GM23338 (cell line): ENCODE measurements at regions not wholly inside any gene's neighbourhood (a gene's known extent, or its start where the extent isn't known, plus 50 kb on each side); places are given as distances from the start of the nearest gene placed in this dataset.

Experiments used
- CREB1 ChIP-seq: fragments of 250-450 bp; sonication (Bioruptor Pico); IDR thresholded peaks from 2 replicates; pipeline ENCODE4 v1.5.0; 2020; ENCODE audit warnings: low read depth, mild to moderate bottlenecking, moderate library complexity
- EZH2phosphoT487 ChIP-seq: fragments of 200-600 bp; sonication (generic); IDR thresholded peaks from one replicate; pipeline ENCODE4 v1.8.1; 2018; ENCODE audit warnings: antibody characterized with exemption; ENCODE audit not compliant: unreplicated experiment
- NANOG ChIP-seq: IDR thresholded peaks from 2 replicates; pipeline ENCODE4 v1.6.1; 2016; ENCODE audit warnings: antibody characterized with exemption, borderline replicate concordance
- POLR2AphosphoS5 ChIP-seq: IDR thresholded peaks from 2 replicates; pipeline ENCODE4 v1.6.1; 2016; ENCODE audit warnings: antibody characterized with exemption, low read depth
- ZNF114 ChIP-seq: fragments of 250-450 bp; sonication (Bioruptor Pico); IDR thresholded peaks from 2 replicates; pipeline ENCODE4 v1.5.0; 2020; ENCODE audit warnings: mild to moderate bottlenecking, moderate library complexity
- TF ChIP-seq, protein P1 (sequence below), 2 experiments: fragments of 200-600 bp in 1 of 2; sonication (generic) in 1 of 2; conservative IDR thresholded peaks; 2 replicates each; pipeline versions ENCODE4 v1.5.1 to v1.6.1; 2016 to 2017; ENCODE audit warnings: antibody characterized with exemption in 2 of 2, low read depth in 2 of 2, mild to moderate bottlenecking in 2 of 2, moderate library complexity in 1 of 2

DNA sequence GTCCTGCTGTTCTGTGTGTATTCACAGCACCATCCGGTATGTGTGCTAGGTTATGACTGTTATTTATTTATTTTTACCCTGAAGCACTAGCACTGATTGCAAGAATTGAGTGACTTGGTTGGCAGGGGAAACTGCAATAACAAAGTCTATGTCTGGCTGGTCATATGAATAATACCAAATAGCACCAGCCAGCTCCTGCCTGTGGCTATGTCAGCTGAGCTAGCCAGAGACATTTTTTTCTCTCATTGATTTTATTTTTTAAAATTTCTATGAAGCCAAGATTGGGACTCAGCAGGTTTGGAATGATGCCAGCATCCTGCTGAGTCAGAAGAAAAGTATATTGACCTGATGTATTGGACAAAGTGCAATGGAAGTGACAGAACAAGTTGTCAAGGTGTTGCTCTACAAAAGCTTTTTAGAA is 188.5 kb upstream of the CDH2 start:
- TF ChIP-seq CREB1 (CRISPR knock-in tag): no peak
- TF ChIP-seq, protein P1, sequence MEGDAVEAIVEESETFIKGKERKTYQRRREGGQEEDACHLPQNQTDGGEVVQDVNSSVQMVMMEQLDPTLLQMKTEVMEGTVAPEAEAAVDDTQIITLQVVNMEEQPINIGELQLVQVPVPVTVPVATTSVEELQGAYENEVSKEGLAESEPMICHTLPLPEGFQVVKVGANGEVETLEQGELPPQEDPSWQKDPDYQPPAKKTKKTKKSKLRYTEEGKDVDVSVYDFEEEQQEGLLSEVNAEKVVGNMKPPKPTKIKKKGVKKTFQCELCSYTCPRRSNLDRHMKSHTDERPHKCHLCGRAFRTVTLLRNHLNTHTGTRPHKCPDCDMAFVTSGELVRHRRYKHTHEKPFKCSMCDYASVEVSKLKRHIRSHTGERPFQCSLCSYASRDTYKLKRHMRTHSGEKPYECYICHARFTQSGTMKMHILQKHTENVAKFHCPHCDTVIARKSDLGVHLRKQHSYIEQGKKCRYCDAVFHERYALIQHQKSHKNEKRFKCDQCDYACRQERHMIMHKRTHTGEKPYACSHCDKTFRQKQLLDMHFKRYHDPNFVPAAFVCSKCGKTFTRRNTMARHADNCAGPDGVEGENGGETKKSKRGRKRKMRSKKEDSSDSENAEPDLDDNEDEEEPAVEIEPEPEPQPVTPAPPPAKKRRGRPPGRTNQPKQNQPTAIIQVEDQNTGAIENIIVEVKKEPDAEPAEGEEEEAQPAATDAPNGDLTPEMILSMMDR (conservative IDR thresholded peaks at IDR 0.05; ENCODE audit: low read depth in 2 of 2): no peak
- no peak for TF ChIP-seq POLR2AphosphoS5
- TF ChIP-seq ZNF114 (CRISPR knock-in tag): no peak
- TF ChIP-seq NANOG: no peak
- no peak for TF ChIP-seq EZH2phosphoT487
